ENCODE measurements at regions not wholly inside any gene's neighbourhood (a gene's known extent, or its start where the extent isn't known, plus 50 kb on each side); places are given as distances from the start of the nearest gene placed in this dataset.
"Not testable (repeated sequence)": the region's sequence is repeated elsewhere in the genome, so short reads cannot be mapped to it uniquely, and the experiment has no call there.

- TF ChIP-seq CTCF (IDR thresholded peaks at IDR 0.05); ZFX (IDR thresholded peaks at IDR 0.05; ENCODE audit: borderline replicate concordance): not testable (repeated sequence)
These were observed 431.6 kb downstream of the GBE1 start for GRCh38 chr3:81329835-81330234.

Measured in 22Rv1 (cell line).